Mesodermal cell (in vitro differentiated cells): ENCODE measurements at regions not wholly inside any gene's neighbourhood (a gene's known extent, or its start where the extent isn't known, plus 50 kb on each side); places are given as distances from the start of the nearest gene placed in this dataset.

Experiments
- H3K27ac ChIP-seq: 2 replicates; pipeline ENCODE4 v1.7.0; 2013; ENCODE audit warnings: mild to moderate bottlenecking, low read depth, low read length, moderate library complexity; ENCODE audit not compliant: severe bottlenecking
- H3K36me3 ChIP-seq: 2 replicates; pipeline ENCODE4 v1.7.1; 2013; ENCODE audit warnings: mild to moderate bottlenecking, low read length, moderate library complexity; ENCODE audit not compliant: control insufficient read depth, insufficient read depth
- H3K4me1 ChIP-seq: one replicate; pipeline ENCODE4 v1.7.1; 2013; ENCODE audit warnings: mild to moderate bottlenecking, low read length; ENCODE audit not compliant: insufficient read depth, control insufficient read depth, poor library complexity, severe bottlenecking
- H3K4me3 ChIP-seq: 2 replicates; pipeline ENCODE4 v1.7.0; 2013; ENCODE audit warnings: low read length, control low read depth, mild to moderate bottlenecking; ENCODE audit not compliant: insufficient read depth, poor library complexity, severe bottlenecking; ENCODE audit errors: extremely low read depth
- H3K9me3 ChIP-seq: 2 replicates; pipeline ENCODE4 v1.7.1; 2013; ENCODE audit warnings: mild to moderate bottlenecking, low read length, moderate library complexity; ENCODE audit not compliant: control insufficient read depth
- whole genome bisulfite sequencing, 2 experiments: methylation state at CpG; one replicate each; pipeline ENCODE4 v1.1.5; 2013; ENCODE audit warnings: missing lambda C conversion rate in 2 of 2; ENCODE audit not compliant: insufficient coverage in 2 of 2; 5-methylcytosine and 5-hydroxymethylcytosine counted together

DNA sequence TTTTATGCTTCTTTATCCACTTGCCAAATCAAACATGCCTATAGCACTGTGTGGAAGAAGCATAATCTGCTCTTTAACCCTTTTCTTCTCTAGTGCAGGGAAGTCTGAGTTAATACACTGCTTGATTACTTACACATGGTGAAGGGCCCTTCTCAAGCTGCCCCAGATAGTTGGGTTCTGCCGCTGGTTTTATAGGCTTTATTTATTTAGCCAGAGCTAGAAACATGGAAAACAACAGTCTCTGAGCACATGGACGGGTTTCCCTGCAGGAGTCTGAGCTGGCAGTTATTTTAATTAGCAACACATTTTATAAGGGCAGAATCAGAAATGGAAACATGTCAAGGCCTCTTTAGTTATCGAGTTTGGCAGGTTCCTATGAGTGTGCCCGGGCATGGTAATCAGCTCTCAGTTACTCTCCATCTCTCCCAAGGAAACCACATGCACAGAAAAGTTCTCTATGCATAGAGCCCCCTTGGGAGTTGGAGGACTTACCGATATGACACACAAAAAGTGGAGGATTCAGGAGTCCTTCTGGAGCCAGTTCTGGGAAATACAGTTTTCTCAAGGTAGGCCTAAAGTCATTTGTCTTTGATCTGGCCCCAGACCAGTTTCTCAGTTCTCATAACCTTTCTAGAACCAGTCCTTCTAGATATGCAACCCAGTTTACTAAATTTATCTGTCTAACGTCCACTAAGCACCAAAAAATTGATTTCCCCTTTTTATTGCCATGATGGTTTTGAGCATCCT, 564.8 kb downstream of the ACTL7B start:
- WGBS, 2 experiments: 83 to 100% methylated on average over 1 to 2 of the region's 6 CpGs
- Histone ChIP-seq H3K36me3 (no peaks in the 10 kb centered on the region), H3K4me3 (no peak overlapping the region), H3K27ac (no peak overlapping the region), H3K9me3 (no peaks in the 10 kb centered on the region), H3K4me1 (no peaks in the 10 kb centered on the region)

DNA sequence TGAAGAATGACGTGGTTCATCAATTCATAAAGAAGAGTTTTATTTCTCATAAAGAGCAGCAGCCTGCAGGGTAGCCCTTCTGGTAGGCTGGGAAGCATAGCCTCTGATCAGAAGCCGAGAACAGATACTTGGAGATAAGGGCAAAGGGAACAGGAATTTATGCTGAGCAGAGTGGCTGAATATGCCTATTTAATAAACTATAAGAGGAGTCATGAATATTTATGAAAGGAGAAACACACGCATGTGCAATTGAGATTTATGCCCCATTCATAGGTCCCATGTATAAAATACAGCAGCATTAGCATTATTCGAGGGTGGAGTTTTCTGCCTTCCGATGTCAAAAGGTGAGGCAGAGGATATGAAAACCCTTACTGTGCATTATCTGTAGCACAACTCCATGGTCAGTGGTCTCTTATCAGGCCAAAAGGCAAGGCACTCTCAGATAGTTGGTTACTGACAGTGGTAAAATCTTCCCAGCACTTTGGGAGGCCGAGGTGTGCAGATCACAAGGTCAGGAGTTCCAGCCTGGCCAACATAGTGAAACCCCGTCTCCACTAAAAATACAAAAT, 569.1 kb downstream of the ACTL7B start:
- WGBS, 2 experiments: 78 to 89% methylated on average over 5 of the region's 7 CpGs
- no peaks in the 10 kb centered on the region for H3K4me1 ChIP-seq
- no peak overlapping the region for H3K27ac ChIP-seq
- no peak overlapping the region for H3K4me3 ChIP-seq
- no peaks in the 10 kb centered on the region for H3K36me3 ChIP-seq
- no peaks in the 10 kb centered on the region for H3K9me3 ChIP-seq

DNA sequence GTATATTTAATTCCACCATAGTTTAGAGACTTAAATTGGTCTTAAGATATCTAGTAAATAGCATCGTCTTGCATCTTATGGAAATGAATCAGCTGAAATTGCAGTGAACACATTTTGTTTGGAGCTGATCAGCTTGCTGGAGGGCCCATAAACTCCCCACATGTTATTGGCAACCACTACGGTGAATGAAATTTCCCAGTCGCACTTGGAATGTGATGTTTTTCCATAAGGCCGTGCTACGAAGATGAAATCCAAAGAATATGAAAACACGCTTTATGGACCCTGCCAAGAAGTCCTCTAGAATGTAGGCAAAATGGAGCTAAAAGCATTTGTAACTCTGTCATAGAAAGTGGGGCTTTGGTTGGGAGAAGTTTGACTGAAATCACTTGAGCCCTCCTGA, 572.1 kb downstream of the ACTL7B start:
- Histone ChIP-seq H3K4me1 (no peaks in the 10 kb centered on the region), H3K9me3 (no peaks in the 10 kb centered on the region), H3K27ac (no peak overlapping the region), H3K36me3 (no peaks in the 10 kb centered on the region), H3K4me3 (no peak overlapping the region)
- 87 to 98% methylated on average over 5 to 6 of the region's 6 CpGs for WGBS, 2 experiments

GRCh38 chr9:108282872-108283271, 572.9 kb downstream of the ACTL7B start:
- Histone ChIP-seq H3K9me3 (no peaks in the 10 kb centered on the region), H3K4me3 (no peak overlapping the region), H3K4me1 (no peaks in the 10 kb centered on the region), H3K27ac (no peak overlapping the region), H3K36me3 (no peaks in the 10 kb centered on the region)
- 100% methylated on average over 1 of the region's 4 CpGs for WGBS, 2 experiments

DNA sequence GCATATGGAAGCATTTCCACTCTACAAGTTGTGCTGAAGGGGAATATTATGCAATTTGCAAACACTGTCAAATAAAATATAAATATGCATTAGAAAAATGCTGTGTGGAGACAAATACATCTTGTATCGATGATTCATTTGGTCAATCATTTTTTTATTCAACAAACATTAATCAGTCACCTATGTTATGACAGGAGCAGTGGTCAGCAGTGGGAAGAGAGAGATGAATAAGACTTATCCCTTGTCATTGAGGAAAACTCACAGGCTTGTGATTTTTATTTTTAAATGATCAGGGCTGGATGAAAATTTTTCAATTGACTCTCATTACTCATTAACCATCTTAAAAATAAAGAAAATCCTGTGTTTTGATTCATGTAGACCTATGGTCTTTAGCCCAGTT, 574.1 kb downstream of the ACTL7B start:
- H3K4me3 ChIP-seq: no peak overlapping the region
- no CpG with 5 or more reads among the region's 1 CpG for WGBS, 2 experiments
- no peaks in the 10 kb centered on the region for H3K4me1 ChIP-seq
- H3K27ac ChIP-seq: no peak overlapping the region
- no peaks in the 10 kb centered on the region for H3K36me3 ChIP-seq
- H3K9me3 ChIP-seq: no peaks in the 10 kb centered on the region

DNA sequence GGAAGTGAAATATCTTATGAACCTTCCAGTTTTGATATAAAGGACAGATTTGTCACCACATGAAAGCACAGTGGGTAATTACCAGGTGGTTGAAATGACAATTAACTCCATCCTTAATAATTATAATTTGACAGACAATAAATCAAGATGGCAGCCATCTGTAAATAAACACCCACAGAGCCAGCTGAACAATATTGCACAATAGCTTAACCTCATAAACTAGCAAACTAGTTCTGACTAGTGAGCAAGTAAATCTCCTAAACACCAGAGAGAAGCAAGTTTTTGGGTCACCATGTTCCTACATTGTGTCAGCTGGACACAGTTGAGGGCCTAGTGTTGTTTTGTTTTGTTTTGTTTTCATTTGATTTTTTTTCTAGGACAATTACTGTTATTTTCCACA, 577.4 kb downstream of the ACTL7B start:
- no peaks in the 10 kb centered on the region for H3K36me3 ChIP-seq
- no peaks in the 10 kb centered on the region for H3K4me1 ChIP-seq
- no peaks in the 10 kb centered on the region for H3K9me3 ChIP-seq
- no peak overlapping the region for H3K27ac ChIP-seq
- no peak overlapping the region for H3K4me3 ChIP-seq

GRCh38 chr9:108277216-108277615, 578.6 kb downstream of the ACTL7B start:
- H3K36me3 ChIP-seq: no peaks in the 10 kb centered on the region
- no peak overlapping the region for H3K4me3 ChIP-seq
- peaks cover 3% of the 10 kb centered on the region for H3K4me1 ChIP-seq
- no peaks in the 10 kb centered on the region for H3K9me3 ChIP-seq
- H3K27ac ChIP-seq: no peak overlapping the region

GRCh38 chr9:108275906-108276305, 579.9 kb downstream of the ACTL7B start:
- Histone ChIP-seq H3K27ac (no peak overlapping the region), H3K36me3 (no peaks in the 10 kb centered on the region), H3K9me3 (no peaks in the 10 kb centered on the region), H3K4me1 (peaks cover 12% of the 10 kb centered on the region), H3K4me3 (no peak overlapping the region)
- no CpG with 5 or more reads among the region's 2 CpGs for WGBS, 2 experiments

- WGBS, 2 experiments: 81% methylated on average over 3 of the region's 5 CpGs; no CpG with 5 or more reads in 1 of the 2 experiments
- peaks cover 12% of the 10 kb centered on the region for H3K4me1 ChIP-seq
- no peaks in the 10 kb centered on the region for H3K36me3 ChIP-seq
- no peak overlapping the region for H3K27ac ChIP-seq
- H3K9me3 ChIP-seq: no peaks in the 10 kb centered on the region
- no peak overlapping the region for H3K4me3 ChIP-seq
These were observed 580.8 kb downstream of the ACTL7B start for GRCh38 chr9:108274971-108275370.

DNA sequence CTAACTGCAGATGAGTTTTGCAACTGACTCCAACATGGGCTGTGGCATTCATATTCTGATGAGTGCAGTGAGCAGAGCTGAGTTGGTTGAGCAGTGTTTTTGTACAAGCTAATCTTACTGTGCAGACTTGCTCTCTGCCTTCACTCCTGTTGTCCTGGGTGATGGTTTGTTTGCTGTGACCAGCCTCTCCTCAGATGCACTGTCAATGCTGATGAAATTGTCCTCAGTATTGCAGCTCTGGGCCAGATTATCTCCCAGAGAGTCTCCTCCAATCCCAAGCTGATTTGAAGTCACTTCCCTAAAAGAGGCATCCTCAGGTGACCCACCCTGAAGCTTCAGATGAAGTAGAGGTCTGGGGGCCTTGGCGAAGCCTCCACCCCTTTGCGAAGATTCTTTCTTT, 581.8 kb downstream of the ACTL7B start:
- H3K36me3 ChIP-seq: no peaks in the 10 kb centered on the region
- WGBS, 2 experiments: 93 to 100% methylated on average over 2 of the region's 2 CpGs
- H3K4me3 ChIP-seq: no peak overlapping the region
- no peak overlapping the region for H3K27ac ChIP-seq
- peaks cover 18% of the 10 kb centered on the region for H3K4me1 ChIP-seq
- no peaks in the 10 kb centered on the region for H3K9me3 ChIP-seq

- 68 to 71% methylated on average over 7 of the region's 7 CpGs for WGBS, 2 experiments
- Histone ChIP-seq H3K9me3 (no peaks in the 10 kb centered on the region), H3K27ac (peak overlapping the region; percentile 45), H3K36me3 (no peaks in the 10 kb centered on the region), H3K4me3 (no peak overlapping the region), H3K4me1 (peaks cover 18% of the 10 kb centered on the region)
These were observed 583.4 kb downstream of the ACTL7B start for GRCh38 chr9:108272349-108272899.
